Bronchial epithelial cell (primary cell): ENCODE measurements at regions not wholly inside any gene's neighbourhood (a gene's known extent, or its start where the extent isn't known, plus 50 kb on each side); places are given as distances from the start of the nearest gene placed in this dataset.

ENCODE experiments used
- DNase-seq: peaks from one replicate; pipeline ENCODE4 v3.0.0-alpha.2; 2010; ENCODE audit warnings: low read depth
- FAIRE-seq: peaks from 2 replicates; lab custom pipeline; 2011; peaks lifted over from hg19 to GRCh38; lab: Jason Lieb, UNC
- H3K27me3 ChIP-seq: 2 replicates; pipeline ENCODE4 v1.5.1; 2011; ENCODE audit warnings: low read length; ENCODE audit not compliant: control insufficient read depth, insufficient read depth
- H3K36me3 ChIP-seq: 2 replicates; pipeline ENCODE4 v1.5.1; 2011; ENCODE audit warnings: low read length; ENCODE audit not compliant: control insufficient read depth, insufficient read depth
- H3K4me3 ChIP-seq: 2 replicates; pipeline ENCODE4 v1.5.1; 2011; ENCODE audit warnings: mild to moderate bottlenecking, low read depth, low read length, control low read depth
- TF ChIP-seq, protein P1 (sequence below): IDR thresholded peaks from 2 replicates; pipeline ENCODE4 v1.5.1; 2011; ENCODE audit warnings: mild to moderate bottlenecking, moderate library complexity, low read length, control low read depth, inconsistent platforms; ENCODE audit not compliant: insufficient read depth, severe bottlenecking

DNA sequence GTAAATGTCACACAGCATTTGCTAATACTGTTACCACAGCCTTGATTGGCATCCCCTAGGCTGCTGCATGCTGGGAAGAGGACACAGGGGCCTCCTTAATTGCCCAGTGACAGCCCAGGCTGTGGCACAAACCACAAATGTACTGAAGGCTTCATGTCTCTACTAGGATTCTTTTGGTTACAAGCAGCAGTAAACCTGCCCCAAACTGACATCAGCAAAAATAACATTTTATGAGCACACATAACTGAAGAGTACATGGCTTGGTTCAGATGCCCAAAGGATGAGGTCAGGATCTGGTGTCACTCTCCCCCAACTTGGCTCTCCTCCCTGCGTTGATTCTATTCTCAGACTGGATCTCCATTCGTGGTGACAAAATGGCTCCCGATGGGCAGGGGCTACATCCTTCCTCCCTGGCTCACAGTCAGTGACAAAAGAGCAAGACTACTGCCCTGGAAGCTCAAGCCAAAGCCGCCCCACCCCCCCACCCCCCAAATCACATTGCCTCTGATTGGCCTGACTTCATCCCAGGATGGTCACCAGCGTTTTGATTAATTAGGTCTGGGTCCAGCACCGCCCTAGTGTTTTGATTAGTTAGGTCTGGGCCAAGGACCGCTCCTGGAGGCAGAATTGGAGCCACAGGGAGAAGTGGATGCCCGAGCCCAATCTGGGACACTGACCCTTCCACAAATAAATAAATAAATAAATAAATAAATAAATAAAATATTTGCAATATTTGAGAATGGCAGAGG, 180.5 kb upstream of the RBPJ start:
- TF ChIP-seq, protein P1, sequence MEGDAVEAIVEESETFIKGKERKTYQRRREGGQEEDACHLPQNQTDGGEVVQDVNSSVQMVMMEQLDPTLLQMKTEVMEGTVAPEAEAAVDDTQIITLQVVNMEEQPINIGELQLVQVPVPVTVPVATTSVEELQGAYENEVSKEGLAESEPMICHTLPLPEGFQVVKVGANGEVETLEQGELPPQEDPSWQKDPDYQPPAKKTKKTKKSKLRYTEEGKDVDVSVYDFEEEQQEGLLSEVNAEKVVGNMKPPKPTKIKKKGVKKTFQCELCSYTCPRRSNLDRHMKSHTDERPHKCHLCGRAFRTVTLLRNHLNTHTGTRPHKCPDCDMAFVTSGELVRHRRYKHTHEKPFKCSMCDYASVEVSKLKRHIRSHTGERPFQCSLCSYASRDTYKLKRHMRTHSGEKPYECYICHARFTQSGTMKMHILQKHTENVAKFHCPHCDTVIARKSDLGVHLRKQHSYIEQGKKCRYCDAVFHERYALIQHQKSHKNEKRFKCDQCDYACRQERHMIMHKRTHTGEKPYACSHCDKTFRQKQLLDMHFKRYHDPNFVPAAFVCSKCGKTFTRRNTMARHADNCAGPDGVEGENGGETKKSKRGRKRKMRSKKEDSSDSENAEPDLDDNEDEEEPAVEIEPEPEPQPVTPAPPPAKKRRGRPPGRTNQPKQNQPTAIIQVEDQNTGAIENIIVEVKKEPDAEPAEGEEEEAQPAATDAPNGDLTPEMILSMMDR, result no peak
- Histone ChIP-seq H3K36me3 (no peaks in the 10 kb centered on the region), H3K27me3 (no peaks in the 10 kb centered on the region), H3K4me3 (no peak overlapping the region)
- FAIRE-seq (no peak), DNase-seq (no peak)

DNA sequence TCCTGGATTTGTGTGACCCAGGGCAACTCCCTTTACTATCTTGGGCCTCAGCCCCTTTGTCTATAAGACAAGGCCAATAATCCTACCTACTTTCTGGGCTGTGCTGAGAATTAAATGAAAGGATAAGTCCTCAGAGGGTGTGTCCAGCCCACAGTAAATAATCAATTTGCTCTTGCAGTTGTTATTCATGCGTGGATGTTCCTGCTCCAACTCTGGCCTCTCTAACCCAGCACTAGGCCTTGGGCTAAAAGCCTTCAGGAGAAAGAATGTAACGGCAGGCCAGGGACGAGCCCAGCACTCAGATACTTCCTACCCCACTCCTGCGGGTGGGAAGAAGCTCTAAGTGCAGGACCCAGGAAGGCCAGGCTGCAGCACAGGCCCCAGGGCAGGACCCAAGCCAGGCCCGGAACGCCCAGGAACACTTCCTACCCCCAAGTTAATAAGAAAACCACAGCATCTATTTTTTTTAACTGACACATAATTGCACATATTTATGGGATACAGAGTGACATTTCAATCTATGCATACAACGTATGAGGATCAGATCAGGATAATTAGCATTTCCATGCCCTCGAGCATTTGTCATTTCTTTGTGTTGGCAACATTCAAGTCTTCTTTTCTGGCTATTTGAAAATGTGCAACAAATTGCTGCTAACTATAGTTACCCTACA, 179.6 kb upstream of the RBPJ start:
- Histone ChIP-seq H3K27me3 (no peaks in the 10 kb centered on the region), H3K4me3 (no peak overlapping the region), H3K36me3 (no peaks in the 10 kb centered on the region)
- TF ChIP-seq, protein P1, result no peak
- DNase-seq, result no peak
- FAIRE-seq, result no peak

DNA sequence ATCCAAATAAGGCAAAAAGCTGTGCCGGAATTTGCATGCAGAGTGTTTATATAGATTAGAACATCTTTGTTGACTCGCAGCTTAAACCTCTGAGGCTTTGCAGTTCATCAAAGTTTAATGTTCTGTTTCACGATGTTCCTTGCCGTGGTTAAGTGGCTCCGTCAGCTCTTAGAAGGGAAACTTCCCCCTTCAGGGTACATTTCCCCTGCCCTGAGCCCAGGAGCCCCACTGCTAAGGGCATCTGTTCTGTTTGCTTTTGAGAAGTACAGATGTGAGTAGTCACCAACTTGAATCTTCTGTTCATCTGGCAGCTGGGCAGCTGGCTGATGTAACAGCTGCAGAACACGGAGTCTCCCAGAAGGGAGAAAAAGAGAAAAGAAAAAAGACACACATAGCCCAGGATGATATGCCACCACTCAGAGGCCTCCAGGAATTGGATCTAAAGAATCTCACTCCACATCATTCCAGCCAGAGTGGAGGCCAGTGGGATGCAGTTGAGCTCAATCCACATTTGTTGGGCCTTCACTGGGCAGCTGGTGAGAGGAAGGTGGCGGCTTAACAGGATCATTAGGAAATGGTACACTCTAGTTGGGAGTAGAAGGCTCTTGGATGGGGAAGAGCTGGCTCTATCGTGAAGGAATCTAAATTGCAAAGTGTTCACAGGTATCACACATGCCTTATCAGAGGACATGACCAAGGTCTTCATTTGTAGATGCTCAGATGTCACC, 178.7 kb upstream of the RBPJ start:
- TF ChIP-seq, protein P1, result no peak
- Histone ChIP-seq H3K36me3 (no peaks in the 10 kb centered on the region), H3K4me3 (no peak overlapping the region), H3K27me3 (no peaks in the 10 kb centered on the region)
- no peak for DNase-seq
- FAIRE-seq, result no peak

DNA sequence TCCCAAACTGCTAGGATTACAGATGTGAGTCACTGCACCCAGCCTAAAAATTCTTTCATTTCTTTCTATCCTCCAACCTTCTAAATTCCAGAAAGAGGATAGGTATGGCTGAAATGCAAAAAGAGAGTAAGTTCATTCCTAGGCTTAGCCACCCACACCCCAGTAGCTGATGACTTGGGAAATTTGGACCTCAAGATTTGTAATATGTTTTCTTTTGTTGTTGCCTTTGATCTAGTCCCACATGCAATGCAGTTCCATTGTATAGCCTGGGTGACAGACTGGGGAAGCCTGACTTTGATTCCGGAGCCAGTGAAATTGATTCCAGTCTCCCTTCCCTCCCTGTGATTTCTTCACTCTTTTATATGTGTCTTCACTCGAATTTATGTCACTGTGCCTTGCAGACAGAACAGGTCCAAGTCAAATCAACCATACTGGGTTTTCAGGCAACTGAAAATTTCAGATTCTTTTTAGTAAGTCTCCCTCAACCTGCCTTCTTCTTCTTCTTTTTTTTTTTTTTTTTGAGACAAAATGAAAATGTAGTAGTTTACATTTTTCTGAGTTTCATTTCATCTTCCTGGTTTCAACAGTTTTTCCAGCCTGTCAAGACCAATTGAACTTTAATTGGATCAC, 176.2 kb upstream of the RBPJ start:
- H3K27me3 ChIP-seq, result peaks cover 3% of the 10 kb centered on the region
- no peak for DNase-seq
- TF ChIP-seq, protein P1, result no peak
- H3K36me3 ChIP-seq, result no peaks in the 10 kb centered on the region
- FAIRE-seq, result no peak
- no peak overlapping the region for H3K4me3 ChIP-seq

DNA sequence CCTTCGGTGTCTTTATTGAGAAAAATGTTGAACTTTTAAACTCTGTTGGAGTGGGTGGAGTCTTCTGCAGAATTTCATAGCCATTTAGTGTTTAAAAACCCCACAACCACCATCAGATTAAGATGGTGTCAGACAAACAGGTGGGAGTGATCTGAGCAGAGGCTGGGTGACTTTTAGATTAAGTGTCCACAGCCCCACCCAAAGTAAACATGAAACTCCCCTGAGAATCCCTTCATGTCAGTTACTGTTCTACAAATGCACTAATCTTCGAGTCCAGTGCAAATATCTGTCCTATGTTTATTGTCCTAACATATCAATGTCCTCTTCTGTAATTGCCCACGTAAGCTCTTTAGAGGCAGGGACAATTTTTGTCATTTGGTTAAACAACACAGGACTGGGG, 175.6 kb upstream of the RBPJ start:
- H3K36me3 ChIP-seq, result no peaks in the 10 kb centered on the region
- TF ChIP-seq, protein P1, result no peak
- H3K27me3 ChIP-seq, result peaks cover 3% of the 10 kb centered on the region
- no peak overlapping the region for H3K4me3 ChIP-seq
- DNase-seq (no peak), FAIRE-seq (no peak)
